ENCODE measurements at regions not wholly inside any gene's neighbourhood (a gene's known extent, or its start where the extent isn't known, plus 50 kb on each side); places are given as distances from the start of the nearest gene placed in this dataset.

GRCh38 chr13:107275945-107276614 is 708.1 kb upstream of the ARGLU1 start:
- Histone ChIP-seq H3K4me3 (no peak overlapping the region), H3K27me3 (no peaks in the 10 kb centered on the region), H3K36me3 (no peaks in the 10 kb centered on the region), H3K9me3 (no peaks in the 10 kb centered on the region), H3K4me1 (no peaks in the 10 kb centered on the region), H3K27ac (no peak overlapping the region)
- TF ChIP-seq POLR2A (IDR thresholded peaks at IDR 0.05) (no peak), CTCF (IDR thresholded peaks at IDR 0.05) (no peak)
- intact Hi-C loops (cut with DNase I; ENCODE audit: low total_unique reads): no loop called here
- no peak for DNase-seq

GRCh38 chr13:107275312-107275711 is 707.4 kb upstream of the ARGLU1 start:
- no peak for DNase-seq
- Histone ChIP-seq H3K27me3 (no peaks in the 10 kb centered on the region), H3K4me1 (no peaks in the 10 kb centered on the region), H3K36me3 (no peaks in the 10 kb centered on the region), H3K27ac (no peak overlapping the region), H3K9me3 (no peaks in the 10 kb centered on the region), H3K4me3 (no peak overlapping the region)
- TF ChIP-seq POLR2A (IDR thresholded peaks at IDR 0.05): no peak
- no peak for TF ChIP-seq CTCF (IDR thresholded peaks at IDR 0.05)
- intact Hi-C loops (cut with DNase I; ENCODE audit: low total_unique reads): no loop called here

GRCh38 chr13:107271227-107271626 is 703.3 kb upstream of the ARGLU1 start:
- no peak for TF ChIP-seq CTCF (IDR thresholded peaks at IDR 0.05)
- TF ChIP-seq POLR2A (IDR thresholded peaks at IDR 0.05): no peak
- H3K9me3 ChIP-seq: no peaks in the 10 kb centered on the region
- H3K4me1 ChIP-seq: no peaks in the 10 kb centered on the region
- H3K36me3 ChIP-seq: no peaks in the 10 kb centered on the region
- H3K4me3 ChIP-seq: no peak overlapping the region
- no peak for DNase-seq
- no peaks in the 10 kb centered on the region for H3K27me3 ChIP-seq
- no peak overlapping the region for H3K27ac ChIP-seq
- intact Hi-C loops (cut with DNase I; ENCODE audit: low total_unique reads): no loop called here

- TF ChIP-seq CTCF (IDR thresholded peaks at IDR 0.05) (no peak), POLR2A (IDR thresholded peaks at IDR 0.05) (no peak)
- no peaks in the 10 kb centered on the region for H3K36me3 ChIP-seq
- H3K27ac ChIP-seq: no peak overlapping the region
- H3K4me1 ChIP-seq: no peaks in the 10 kb centered on the region
- H3K4me3 ChIP-seq: no peak overlapping the region
- H3K27me3 ChIP-seq: no peaks in the 10 kb centered on the region
- no peak for DNase-seq
- H3K9me3 ChIP-seq: no peaks in the 10 kb centered on the region
- intact Hi-C loops (cut with DNase I; ENCODE audit: low total_unique reads): no loop called here
Observed at GRCh38 chr13:107266657-107267056, 698.7 kb upstream of the ARGLU1 start.

- intact Hi-C loops (cut with DNase I; ENCODE audit: low total_unique reads): no loop called here
- no peaks in the 10 kb centered on the region for H3K27me3 ChIP-seq
- H3K4me3 ChIP-seq: no peak overlapping the region
- TF ChIP-seq CTCF (IDR thresholded peaks at IDR 0.05) (no peak), POLR2A (IDR thresholded peaks at IDR 0.05) (no peak)
- no peak for DNase-seq
- H3K4me1 ChIP-seq: no peaks in the 10 kb centered on the region
- H3K36me3 ChIP-seq: no peaks in the 10 kb centered on the region
- H3K27ac ChIP-seq: no peak overlapping the region
- no peaks in the 10 kb centered on the region for H3K9me3 ChIP-seq
Observed at GRCh38 chr13:107258599-107259187, 690.8 kb upstream of the ARGLU1 start.
